ENCODE measurements at regions not wholly inside any gene's neighbourhood (a gene's known extent, or its start where the extent isn't known, plus 50 kb on each side); places are given as distances from the start of the nearest gene placed in this dataset.

- TF ChIP-seq POLR2AphosphoS5 (IDR thresholded peaks at IDR 0.05; ENCODE audit: low read depth, low read length), result no peak
- TF ChIP-seq CTCF (IDR thresholded peaks at IDR 0.05), result no peak
These were observed 1343.8 kb upstream of the IGFBP7 start for GRCh38 chr4:58453956-58454355.
